Muscle of back (tissue), 3 donors: ENCODE measurements at regions not wholly inside any gene's neighbourhood (a gene's known extent, or its start where the extent isn't known, plus 50 kb on each side); places are given as distances from the start of the nearest gene placed in this dataset.

Experiments used
- DNase-seq, 3 donors: peaks; one replicate each; pipeline versions ENCODE4 v3.0.0 to v3.0.0-alpha.2; 2013

- DNase-seq: no peak
These were observed 258.3 kb upstream of the CAMK1G start for GRCh38 chr1:209324901-209325871.

- peak in 2 of 3 donors; percentile 31 to 32 for DNase-seq
These were observed 257.4 kb upstream of the CAMK1G start for GRCh38 chr1:209326076-209326475.

GRCh38 chr1:209326831-209327230, 256.7 kb upstream of the CAMK1G start:
- peak; percentile 39 to 77 (median 68) for DNase-seq

- DNase-seq: peak in 2 of 3 donors; percentile 55 to 75
These were observed 255.3 kb upstream of the CAMK1G start for GRCh38 chr1:209328196-209328595.

- no peak for DNase-seq
These were observed 248.3 kb upstream of the CAMK1G start for GRCh38 chr1:209335178-209335577.

GRCh38 chr1:209341146-209341545, 242.4 kb upstream of the CAMK1G start:
- no peak for DNase-seq

- DNase-seq: no peak
These were observed 241.7 kb upstream of the CAMK1G start for GRCh38 chr1:209341673-209342420.

- peak; percentile 45 to 56 (median 46) for DNase-seq
These were observed 240.9 kb upstream of the CAMK1G start for GRCh38 chr1:209342441-209343175.

- DNase-seq: no peak
These were observed 240.0 kb upstream of the CAMK1G start for GRCh38 chr1:209343511-209343910.

- DNase-seq: no peak
These were observed 239.4 kb upstream of the CAMK1G start for GRCh38 chr1:209344156-209344555.

GRCh38 chr1:209349363-209350308, 233.9 kb upstream of the CAMK1G start:
- DNase-seq: peak in 1 of 3 donors; percentile 57

GRCh38 chr1:209353053-209353452, 230.5 kb upstream of the CAMK1G start:
- DNase-seq: no peak

- DNase-seq: peak; percentile 92 to 95 (median 93)
These were observed 229.2 kb upstream of the CAMK1G start for GRCh38 chr1:209354111-209354839.

GRCh38 chr1:209354840-209355165, 228.7 kb upstream of the CAMK1G start:
- DNase-seq: no peak

- DNase-seq: no peak
These were observed 228.1 kb upstream of the CAMK1G start for GRCh38 chr1:209355415-209355814.

GRCh38 chr1:209356976-209357377, 226.5 kb upstream of the CAMK1G start:
- DNase-seq: no peak

- no peak for DNase-seq
These were observed 220.4 kb upstream of the CAMK1G start for GRCh38 chr1:209363112-209363511.

- no peak for DNase-seq
These were observed 218.8 kb upstream of the CAMK1G start for GRCh38 chr1:209364716-209365115.

GRCh38 chr1:209367061-209367772, 216.3 kb upstream of the CAMK1G start:
- peak in 1 of 3 donors; percentile 88 for DNase-seq
